ENCODE measurements at regions not wholly inside any gene's neighbourhood (a gene's known extent, or its start where the extent isn't known, plus 50 kb on each side); places are given as distances from the start of the nearest gene placed in this dataset.

GRCh38 chr2:67802291-67802690, 260.5 kb downstream of the C1D start:
- H3K36me3 ChIP-seq (replicated peaks in 1 of 2; ENCODE audit: control insufficient read depth in 1 of 2, insufficient read depth in 2 of 2, low read length in 2 of 2) = no peaks in the 10 kb centered on the region
- WGBS (ENCODE audit: low lambda C conversion rate) = 0% methylated on average over 2 of the region's 2 CpGs
- H3K27ac ChIP-seq (ENCODE audit: extremely low read length, insufficient read depth, low read length) = no peak overlapping the region
- ATAC-seq = no peak
- no peak overlapping the region for H3K4me2 ChIP-seq (ENCODE audit: low read depth, low read length)
- intact Hi-C loops (cut with micrococcal nuclease; ENCODE audit: unreplicated experiment) = no loop called here
- no peaks in the 10 kb centered on the region for H4K20me1 ChIP-seq (ENCODE audit: insufficient read depth, low read length)
- H3K79me2 ChIP-seq (ENCODE audit: insufficient read depth, low read length) = no peaks in the 10 kb centered on the region
- no TSS peak for BruUV-seq (replicated peaks)
- no peaks in the 10 kb centered on the region for H3K4me1 ChIP-seq (ENCODE audit: insufficient read depth, low read length)
- TF ChIP-seq CREBL2 (CRISPR knock-in tag; IDR thresholded peaks at IDR 0.05; ENCODE audit: borderline replicate concordance) (no peak), ZBTB3 (CRISPR knock-in tag; IDR thresholded peaks at IDR 0.05; ENCODE audit: borderline replicate concordance, low read depth) (no peak), HOMEZ (CRISPR knock-in tag; IDR thresholded peaks at IDR 0.05; ENCODE audit: low read depth) (no peak), EED (CRISPR knock-in tag; IDR thresholded peaks at IDR 0.05) (no peak), ZNF713 (CRISPR knock-in tag; IDR thresholded peaks at IDR 0.05) (no peak), ZNF788 (CRISPR knock-in tag; IDR thresholded peaks at IDR 0.05; ENCODE audit: borderline replicate concordance) (no peak), SMAD9 (CRISPR knock-in tag; IDR thresholded peaks at IDR 0.05) (no peak), ZNF512B (CRISPR knock-in tag; IDR thresholded peaks at IDR 0.05; ENCODE audit: borderline replicate concordance) (no peak), TGIF2 (CRISPR knock-in tag; IDR thresholded peaks at IDR 0.05) (no peak), MEIS1 (CRISPR knock-in tag; IDR thresholded peaks at IDR 0.05; ENCODE audit: borderline replicate concordance) (no peak), CENPBD1 (CRISPR knock-in tag; IDR thresholded peaks at IDR 0.05; ENCODE audit: borderline replicate concordance, low read depth) (no peak), REL (CRISPR knock-in tag; conservative IDR thresholded peaks at IDR 0.05) (no peak), TBL1XR1 (IDR thresholded peaks at IDR 0.05; ENCODE audit: borderline replicate concordance, low read length, partially characterized antibody) (no peak), FOXK1 (CRISPR knock-in tag; IDR thresholded peaks at IDR 0.05; ENCODE audit: borderline replicate concordance, low read depth) (no peak), IRF9 (CRISPR knock-in tag; IDR thresholded peaks at IDR 0.05; ENCODE audit: borderline replicate concordance) (no peak), ZNF3 (CRISPR knock-in tag; IDR thresholded peaks at IDR 0.05) (no peak)
- ChIA-PET CTCF (ENCODE audit: low intra/inter-chr PET ratio, low total read pairs) (no interaction called here), POLR2A (no interaction called here)
- no peak overlapping the region for H3K4me3 ChIP-seq (replicated peaks in 1 of 3; ENCODE audit: insufficient read depth in 1 of 3, low read depth in 2 of 3, low read length in 3 of 3)
- H3K9me3 ChIP-seq (ENCODE audit: low read length) = no peaks in the 10 kb centered on the region
- no peaks in the 10 kb centered on the region for H3K27me3 ChIP-seq (ENCODE audit: control insufficient read depth in 1 of 2, insufficient read depth in 2 of 2, low read length in 2 of 2)
- FAIRE-seq = no peak
- no peak for DNase-seq (ENCODE audit: low spot score)
- no peak overlapping the region for H3K9ac ChIP-seq (ENCODE audit: insufficient read depth, low read depth, low read length)
- no peak overlapping the region for H2AFZ ChIP-seq (ENCODE audit: low read length)
- in situ Hi-C loops (cut with HindIII; ENCODE audit: extremely low pct_ligation_motif_present, low pct_unique_long_range_greater_than_20kb) = no loop called here
